ENCODE measurements at regions not wholly inside any gene's neighbourhood (a gene's known extent, or its start where the extent isn't known, plus 50 kb on each side); places are given as distances from the start of the nearest gene placed in this dataset.

DNA sequence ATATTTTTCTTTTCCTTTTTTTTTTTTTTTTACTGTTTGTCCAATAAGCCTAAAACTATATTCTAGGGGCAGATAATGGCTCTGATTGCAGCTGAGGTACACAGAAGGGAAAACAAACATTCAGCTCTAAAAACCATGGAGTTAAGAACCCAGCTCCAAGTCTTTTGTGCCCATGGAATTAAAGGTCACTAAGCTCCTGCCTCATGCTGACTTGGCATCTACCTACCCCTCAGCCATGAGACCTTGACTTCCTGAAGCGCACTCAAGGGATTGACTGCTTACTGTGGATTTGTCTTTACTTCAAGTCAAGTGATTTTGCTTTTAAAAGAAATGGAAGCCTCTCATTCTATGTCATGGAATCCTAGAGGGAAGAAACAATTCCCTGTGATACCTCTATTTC lies 192.3 kb downstream of the AMY1C start:
- no peak overlapping the region for H3K4me3 ChIP-seq (ENCODE audit: low read depth, low read length)
- H3K9ac ChIP-seq (ENCODE audit: low read depth, low read length) = no peak overlapping the region
- no peak overlapping the region for H3K27ac ChIP-seq (ENCODE audit: low read depth, low read length)
- H3K36me3 ChIP-seq (ENCODE audit: control insufficient read depth, insufficient read depth, low read length) = no peaks in the 10 kb centered on the region
- no peaks in the 10 kb centered on the region for H3K4me1 ChIP-seq (ENCODE audit: control insufficient read depth, insufficient read depth, low read length)
- peaks cover 44% of the 10 kb centered on the region for H3K27me3 ChIP-seq (ENCODE audit: control insufficient read depth, insufficient read depth, low read length)
- H3K9me3 ChIP-seq (ENCODE audit: control insufficient read depth, insufficient read depth, low read length) = no peaks in the 10 kb centered on the region

DNA sequence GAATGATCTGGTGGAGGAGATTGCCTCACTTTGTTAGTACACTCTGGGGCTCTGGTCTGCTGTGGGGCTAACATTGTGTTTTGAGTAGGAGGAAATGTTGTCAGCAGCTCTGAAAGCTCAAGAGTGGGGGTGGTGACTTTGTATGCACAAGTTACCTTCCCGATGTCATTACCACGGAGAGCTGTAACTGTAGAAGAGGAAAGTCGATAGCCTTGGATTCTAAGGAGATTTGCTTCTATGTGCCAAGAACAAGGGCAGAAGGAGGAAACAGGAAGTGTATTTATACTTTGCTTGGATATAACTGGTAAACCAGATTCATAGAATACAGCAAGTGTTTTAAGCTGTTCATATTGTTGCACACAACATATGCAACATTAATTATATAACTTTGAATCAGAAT lies 196.1 kb downstream of the AMY1C start:
- H3K9me3 ChIP-seq (ENCODE audit: control insufficient read depth, insufficient read depth, low read length) = no peaks in the 10 kb centered on the region
- H3K27me3 ChIP-seq (ENCODE audit: control insufficient read depth, insufficient read depth, low read length) = peaks cover 39% of the 10 kb centered on the region
- no peak overlapping the region for H3K9ac ChIP-seq (ENCODE audit: low read depth, low read length)

DNA sequence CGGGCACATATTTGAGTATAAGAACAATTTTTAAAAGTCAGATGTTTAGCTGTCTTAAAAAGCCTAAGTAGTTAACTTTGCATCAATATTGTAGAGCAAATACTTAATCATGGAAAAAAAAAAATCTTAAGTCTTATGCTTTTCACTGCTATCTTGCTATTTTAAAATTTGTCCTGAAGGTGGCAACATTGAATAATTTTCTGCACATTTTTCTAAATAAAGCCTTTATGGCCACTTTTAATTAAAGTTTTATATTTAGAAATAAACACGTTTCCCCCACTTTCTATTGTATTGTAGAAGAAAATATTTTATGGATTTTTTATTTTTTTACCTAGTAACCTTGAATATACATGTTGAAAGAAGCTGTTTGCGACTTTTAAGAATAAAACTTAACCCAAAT lies 198.8 kb downstream of the AMY1C start:
- H3K36me3 ChIP-seq (ENCODE audit: control insufficient read depth, insufficient read depth, low read length) = no peaks in the 10 kb centered on the region
- no peak overlapping the region for H3K9ac ChIP-seq (ENCODE audit: low read depth, low read length)
- no peak overlapping the region for H3K4me3 ChIP-seq (ENCODE audit: low read depth, low read length)
- peaks cover 12% of the 10 kb centered on the region for H3K27me3 ChIP-seq (ENCODE audit: control insufficient read depth, insufficient read depth, low read length)
- no peaks in the 10 kb centered on the region for H3K9me3 ChIP-seq (ENCODE audit: control insufficient read depth, insufficient read depth, low read length)
- H3K4me1 ChIP-seq (ENCODE audit: control insufficient read depth, insufficient read depth, low read length) = no peaks in the 10 kb centered on the region
- no peak overlapping the region for H3K27ac ChIP-seq (ENCODE audit: low read depth, low read length)

More for the DNA sequence above, 196.1 kb downstream of the AMY1C start:
- no peak overlapping the region for H3K27ac ChIP-seq (ENCODE audit: low read depth, low read length)
- H3K4me3 ChIP-seq (ENCODE audit: low read depth, low read length) = no peak overlapping the region
- no peaks in the 10 kb centered on the region for H3K4me1 ChIP-seq (ENCODE audit: control insufficient read depth, insufficient read depth, low read length)
- no peaks in the 10 kb centered on the region for H3K36me3 ChIP-seq (ENCODE audit: control insufficient read depth, insufficient read depth, low read length)

DNA sequence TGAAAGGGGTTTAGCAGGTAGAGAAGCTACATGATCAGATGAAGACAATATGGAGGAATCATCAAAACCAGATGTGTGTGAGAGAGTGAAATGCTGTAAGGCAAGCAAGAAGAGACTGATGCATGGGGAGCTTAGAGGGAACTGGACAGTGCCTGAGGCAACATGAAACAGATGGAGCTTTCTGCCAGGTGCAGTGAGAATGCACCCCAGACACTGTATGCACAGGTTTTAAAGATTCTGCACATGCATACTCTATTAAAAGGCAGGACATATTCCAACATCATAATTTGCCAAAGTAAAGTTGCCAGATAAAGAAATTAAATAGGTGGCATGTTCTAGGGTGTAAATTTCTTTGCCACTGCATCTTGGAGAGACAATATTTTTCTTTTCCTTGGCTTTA lies 200.1 kb downstream of the AMY1C start:
- no peaks in the 10 kb centered on the region for H3K27me3 ChIP-seq (ENCODE audit: control insufficient read depth, insufficient read depth, low read length)
- H3K9me3 ChIP-seq (ENCODE audit: control insufficient read depth, insufficient read depth, low read length) = no peaks in the 10 kb centered on the region
- no peak overlapping the region for H3K9ac ChIP-seq (ENCODE audit: low read depth, low read length)
- no peak overlapping the region for H3K27ac ChIP-seq (ENCODE audit: low read depth, low read length)
- H3K4me3 ChIP-seq (ENCODE audit: low read depth, low read length) = no peak overlapping the region
- H3K4me1 ChIP-seq (ENCODE audit: control insufficient read depth, insufficient read depth, low read length) = no peaks in the 10 kb centered on the region
- no peaks in the 10 kb centered on the region for H3K36me3 ChIP-seq (ENCODE audit: control insufficient read depth, insufficient read depth, low read length)

DNA sequence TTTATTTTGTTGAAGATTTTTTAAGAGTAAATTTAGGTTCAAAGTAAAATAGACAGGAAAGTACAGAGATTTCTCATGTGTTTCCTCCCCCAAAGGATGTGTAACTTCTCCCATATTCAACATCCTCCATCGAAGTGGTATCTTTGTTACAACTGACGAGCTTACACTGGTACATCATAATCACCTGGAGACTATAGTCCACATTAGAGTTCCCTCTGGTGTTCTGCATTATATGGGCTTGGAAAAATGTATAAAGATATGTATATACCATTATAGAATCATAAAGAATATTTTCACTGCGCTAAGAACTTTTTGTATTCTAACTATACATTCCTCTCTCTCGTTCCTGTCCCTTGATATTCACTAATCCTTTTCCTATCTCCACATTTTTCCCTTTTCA lies 203.7 kb downstream of the AMY1C start:
- Histone ChIP-seq H3K27me3 (ENCODE audit: control insufficient read depth, insufficient read depth, low read length) (no peaks in the 10 kb centered on the region), H3K27ac (ENCODE audit: low read depth, low read length) (no peak overlapping the region), H3K9me3 (ENCODE audit: control insufficient read depth, insufficient read depth, low read length) (no peaks in the 10 kb centered on the region), H3K36me3 (ENCODE audit: control insufficient read depth, insufficient read depth, low read length) (no peaks in the 10 kb centered on the region), H3K9ac (ENCODE audit: low read depth, low read length) (no peak overlapping the region), H3K4me3 (ENCODE audit: low read depth, low read length) (no peak overlapping the region), H3K4me1 (ENCODE audit: control insufficient read depth, insufficient read depth, low read length) (no peaks in the 10 kb centered on the region)

DNA sequence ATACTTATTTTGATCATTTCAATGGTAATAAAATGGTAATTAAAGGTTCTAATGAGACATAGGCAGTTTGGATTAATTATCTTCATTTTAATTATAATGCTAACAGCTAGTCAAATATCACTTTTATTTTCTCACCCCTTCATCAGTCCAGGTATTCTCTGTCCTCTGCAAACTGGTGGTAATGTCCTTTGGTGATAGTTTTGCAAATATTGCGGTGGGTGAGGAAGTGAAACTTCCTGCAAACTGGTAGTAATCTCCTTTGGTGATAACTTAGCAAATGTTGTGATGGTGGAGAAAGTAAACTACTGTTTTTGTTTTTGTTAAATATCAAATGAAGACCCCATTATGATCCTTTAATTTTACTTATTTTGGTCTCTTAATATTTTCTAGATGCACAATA lies 209.0 kb downstream of the AMY1C start:
- Histone ChIP-seq H3K27me3 (ENCODE audit: control insufficient read depth, insufficient read depth, low read length) (no peaks in the 10 kb centered on the region), H3K4me1 (ENCODE audit: control insufficient read depth, insufficient read depth, low read length) (no peaks in the 10 kb centered on the region)

DNA sequence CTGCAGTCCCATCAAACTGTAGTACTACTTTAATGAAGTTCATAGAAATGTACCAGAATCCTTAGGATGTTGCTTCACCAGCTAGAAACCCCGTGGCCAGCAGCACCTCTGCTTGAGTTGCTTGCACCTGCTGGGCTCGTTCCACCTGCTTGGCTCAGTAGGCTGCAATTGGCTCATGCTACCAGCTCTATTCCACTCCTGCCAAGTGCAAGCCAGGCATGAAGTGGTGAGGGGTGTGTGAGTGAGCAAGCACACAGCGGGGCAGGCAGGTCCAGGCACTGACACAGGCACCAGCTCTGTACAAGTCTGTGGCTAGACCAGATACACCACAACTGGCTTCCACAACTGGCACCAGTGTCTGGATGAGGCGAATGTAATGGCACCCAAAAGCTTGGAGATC lies 209.9 kb downstream of the AMY1C start:
- H3K9ac ChIP-seq (ENCODE audit: low read depth, low read length) = no peak overlapping the region
- H3K4me3 ChIP-seq (ENCODE audit: low read depth, low read length) = no peak overlapping the region
- no peaks in the 10 kb centered on the region for H3K4me1 ChIP-seq (ENCODE audit: control insufficient read depth, insufficient read depth, low read length)
- peaks cover 18% of the 10 kb centered on the region for H3K9me3 ChIP-seq (ENCODE audit: control insufficient read depth, insufficient read depth, low read length)
- H3K27me3 ChIP-seq (ENCODE audit: control insufficient read depth, insufficient read depth, low read length) = no peaks in the 10 kb centered on the region
- H3K27ac ChIP-seq (ENCODE audit: low read depth, low read length) = no peak overlapping the region
- H3K36me3 ChIP-seq (ENCODE audit: control insufficient read depth, insufficient read depth, low read length) = no peaks in the 10 kb centered on the region

More for the DNA sequence above, 209.0 kb downstream of the AMY1C start:
- H3K9me3 ChIP-seq (ENCODE audit: control insufficient read depth, insufficient read depth, low read length) = peaks cover 18% of the 10 kb centered on the region
- no peak overlapping the region for H3K27ac ChIP-seq (ENCODE audit: low read depth, low read length)
- no peak overlapping the region for H3K4me3 ChIP-seq (ENCODE audit: low read depth, low read length)
- no peak overlapping the region for H3K9ac ChIP-seq (ENCODE audit: low read depth, low read length)
- no peaks in the 10 kb centered on the region for H3K36me3 ChIP-seq (ENCODE audit: control insufficient read depth, insufficient read depth, low read length)

DNA sequence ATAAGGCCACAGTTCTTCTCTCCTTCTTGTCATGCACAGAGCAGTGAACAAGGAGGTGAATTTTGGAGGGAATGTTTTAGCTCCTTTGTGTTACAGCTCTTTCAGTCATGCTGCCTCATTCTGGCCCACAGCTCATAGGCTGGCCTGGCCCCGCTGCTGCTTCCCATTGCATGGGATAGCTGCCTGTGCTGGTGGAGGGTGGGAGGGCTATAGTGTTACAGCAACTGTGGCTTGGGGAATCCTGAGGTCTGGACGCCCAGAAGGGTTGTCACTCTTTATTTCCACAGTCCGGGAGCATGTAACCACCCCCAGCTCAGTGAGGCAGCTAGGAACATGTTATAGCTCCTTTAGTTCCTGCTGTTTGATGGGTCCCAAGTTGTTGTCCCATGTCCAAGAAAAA lies 210.3 kb downstream of the AMY1C start:
- no peak overlapping the region for H3K4me3 ChIP-seq (ENCODE audit: low read depth, low read length)
- peaks cover 18% of the 10 kb centered on the region for H3K9me3 ChIP-seq (ENCODE audit: control insufficient read depth, insufficient read depth, low read length)
- H3K36me3 ChIP-seq (ENCODE audit: control insufficient read depth, insufficient read depth, low read length) = no peaks in the 10 kb centered on the region

DNA sequence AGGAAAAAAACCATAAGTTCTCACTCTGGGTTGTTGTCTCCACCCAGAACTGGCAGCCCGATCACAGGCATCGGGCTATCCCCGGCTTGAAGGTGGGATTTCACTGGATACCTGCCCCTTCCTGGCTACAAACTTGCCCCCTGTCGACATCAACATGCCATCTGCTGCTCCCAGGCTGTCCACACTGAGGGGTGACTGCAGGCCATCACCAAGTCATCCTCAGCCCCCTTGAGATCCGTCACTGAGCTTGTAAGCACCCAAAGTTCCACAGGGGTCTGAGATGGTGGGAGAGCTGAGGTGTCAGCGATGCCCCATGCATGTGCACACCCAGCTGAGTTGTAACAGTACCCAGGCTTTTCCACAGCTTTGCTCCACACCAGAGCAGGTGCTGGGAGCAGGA lies 211.0 kb downstream of the AMY1C start:
- Histone ChIP-seq H3K4me1 (ENCODE audit: control insufficient read depth, insufficient read depth, low read length) (no peaks in the 10 kb centered on the region), H3K4me3 (ENCODE audit: low read depth, low read length) (no peak overlapping the region), H3K27ac (ENCODE audit: low read depth, low read length) (no peak overlapping the region), H3K9ac (ENCODE audit: low read depth, low read length) (no peak overlapping the region), H3K36me3 (ENCODE audit: control insufficient read depth, insufficient read depth, low read length) (no peaks in the 10 kb centered on the region), H3K27me3 (ENCODE audit: control insufficient read depth, insufficient read depth, low read length) (no peaks in the 10 kb centered on the region), H3K9me3 (ENCODE audit: control insufficient read depth, insufficient read depth, low read length) (peaks cover 18% of the 10 kb centered on the region)

More for the DNA sequence above, 210.3 kb downstream of the AMY1C start:
- no peak overlapping the region for H3K27ac ChIP-seq (ENCODE audit: low read depth, low read length)
- H3K27me3 ChIP-seq (ENCODE audit: control insufficient read depth, insufficient read depth, low read length) = no peaks in the 10 kb centered on the region
- H3K9ac ChIP-seq (ENCODE audit: low read depth, low read length) = no peak overlapping the region
- no peaks in the 10 kb centered on the region for H3K4me1 ChIP-seq (ENCODE audit: control insufficient read depth, insufficient read depth, low read length)

DNA sequence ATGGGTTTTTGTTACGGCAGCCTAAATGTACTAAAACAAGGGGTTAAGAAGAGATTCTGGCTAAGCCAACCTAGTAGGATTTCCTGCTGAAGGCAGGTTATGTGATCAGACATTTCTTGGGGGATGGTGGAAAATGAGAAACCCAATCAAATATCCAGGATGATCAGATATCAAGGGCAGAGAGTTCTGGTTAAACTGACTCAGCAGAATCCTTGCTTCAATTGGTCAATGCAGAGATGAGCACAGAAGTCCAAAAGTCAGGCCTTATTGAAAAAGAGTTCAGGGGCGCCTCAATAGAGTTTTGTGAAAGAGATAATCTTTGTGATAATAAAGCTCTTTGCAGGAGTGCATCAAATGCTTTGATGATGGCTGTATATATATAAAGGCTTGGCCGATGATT lies 237.1 kb downstream of the AMY1C start:
- Histone ChIP-seq H3K4me3 (ENCODE audit: low read depth, low read length) (no peak overlapping the region), H3K27me3 (ENCODE audit: control insufficient read depth, insufficient read depth, low read length) (no peaks in the 10 kb centered on the region), H3K4me1 (ENCODE audit: control insufficient read depth, insufficient read depth, low read length) (no peaks in the 10 kb centered on the region), H3K27ac (ENCODE audit: low read depth, low read length) (no peak overlapping the region), H3K36me3 (ENCODE audit: control insufficient read depth, insufficient read depth, low read length) (no peaks in the 10 kb centered on the region), H3K9me3 (ENCODE audit: control insufficient read depth, insufficient read depth, low read length) (no peaks in the 10 kb centered on the region), H3K9ac (ENCODE audit: low read depth, low read length) (no peak overlapping the region)

DNA sequence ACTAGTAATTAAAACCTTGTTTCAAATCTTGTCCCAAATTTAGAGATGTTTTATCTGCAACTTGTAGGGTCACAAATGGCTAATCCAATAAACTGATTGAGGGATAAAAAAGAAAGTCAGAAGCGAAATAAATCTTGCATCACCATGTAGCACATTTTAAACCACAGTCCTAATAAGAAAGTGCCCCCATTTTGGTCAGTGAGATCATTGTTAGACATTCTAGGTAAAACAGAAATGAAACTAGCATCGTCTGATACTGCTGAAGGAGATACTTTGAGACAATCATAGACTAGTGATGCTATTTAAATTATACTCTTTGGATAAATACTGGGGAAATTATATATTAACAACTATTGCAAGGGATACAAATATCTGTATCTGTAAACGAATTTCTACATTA lies 247.9 kb downstream of the AMY1C start:
- H3K9ac ChIP-seq (ENCODE audit: low read depth, low read length) = no peak overlapping the region
- no peaks in the 10 kb centered on the region for H3K27me3 ChIP-seq (ENCODE audit: control insufficient read depth, insufficient read depth, low read length)

More for the DNA sequence above, 247.9 kb downstream of the AMY1C start:
- Histone ChIP-seq H3K9me3 (ENCODE audit: control insufficient read depth, insufficient read depth, low read length) (no peaks in the 10 kb centered on the region), H3K27ac (ENCODE audit: low read depth, low read length) (no peak overlapping the region), H3K4me1 (ENCODE audit: control insufficient read depth, insufficient read depth, low read length) (no peaks in the 10 kb centered on the region), H3K4me3 (ENCODE audit: low read depth, low read length) (no peak overlapping the region), H3K36me3 (ENCODE audit: control insufficient read depth, insufficient read depth, low read length) (no peaks in the 10 kb centered on the region)
